Hepatocyte (in vitro differentiated cells): ENCODE measurements at regions not wholly inside any gene's neighbourhood (a gene's known extent, or its start where the extent isn't known, plus 50 kb on each side); places are given as distances from the start of the nearest gene placed in this dataset.

ENCODE experiments used
- EZH2 ChIP-seq: fragments of 200-600 bp; sonication (generic); IDR thresholded peaks from 2 replicates; pipeline ENCODE4 v1.6.1; 2016; ENCODE audit warnings: antibody characterized with exemption, mild to moderate bottlenecking, borderline replicate concordance
- EZH2phosphoT487 ChIP-seq: fragments of 200-600 bp; sonication (generic); IDR thresholded peaks from one replicate; pipeline ENCODE4 v1.6.1; 2018; ENCODE audit warnings: antibody characterized with exemption, mild to moderate bottlenecking, low read depth, moderate library complexity; ENCODE audit not compliant: unreplicated experiment, severe bottlenecking
- TF ChIP-seq, protein P1 (sequence below): fragments of 200-600 bp; sonication (generic); IDR thresholded peaks from 2 replicates; pipeline ENCODE4 v1.5.1; 2016; ENCODE audit warnings: antibody characterized with exemption, mild to moderate bottlenecking; ENCODE audit not compliant: poor library complexity

DNA sequence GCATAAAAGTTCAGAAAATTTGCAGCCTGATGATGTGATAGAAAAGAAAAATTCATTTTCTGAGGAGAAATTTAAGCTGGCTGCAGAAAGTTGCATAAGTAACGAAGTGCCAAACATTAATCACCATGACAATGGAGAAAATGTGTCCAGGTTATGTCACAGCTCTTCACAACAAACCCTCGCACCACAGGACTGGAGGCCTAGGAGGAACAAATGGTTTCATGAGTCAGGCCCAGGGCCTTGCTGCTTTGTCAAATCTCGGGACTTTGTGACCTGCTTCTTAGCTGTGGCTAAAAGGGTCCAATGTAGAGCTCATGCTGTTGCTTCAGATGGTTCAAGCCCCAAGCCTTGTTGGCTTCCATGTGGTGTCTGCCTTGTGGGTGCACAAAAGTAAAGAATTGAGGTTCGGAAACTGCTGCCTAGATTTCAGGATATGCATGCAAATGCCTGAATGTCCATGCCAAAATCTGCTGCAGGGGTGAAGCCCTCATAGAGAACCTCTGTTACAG, 527.4 kb downstream of the SH3BGRL start:
- TF ChIP-seq EZH2phosphoT487 (no peak), EZH2 (no peak)
- TF ChIP-seq, protein P1, sequence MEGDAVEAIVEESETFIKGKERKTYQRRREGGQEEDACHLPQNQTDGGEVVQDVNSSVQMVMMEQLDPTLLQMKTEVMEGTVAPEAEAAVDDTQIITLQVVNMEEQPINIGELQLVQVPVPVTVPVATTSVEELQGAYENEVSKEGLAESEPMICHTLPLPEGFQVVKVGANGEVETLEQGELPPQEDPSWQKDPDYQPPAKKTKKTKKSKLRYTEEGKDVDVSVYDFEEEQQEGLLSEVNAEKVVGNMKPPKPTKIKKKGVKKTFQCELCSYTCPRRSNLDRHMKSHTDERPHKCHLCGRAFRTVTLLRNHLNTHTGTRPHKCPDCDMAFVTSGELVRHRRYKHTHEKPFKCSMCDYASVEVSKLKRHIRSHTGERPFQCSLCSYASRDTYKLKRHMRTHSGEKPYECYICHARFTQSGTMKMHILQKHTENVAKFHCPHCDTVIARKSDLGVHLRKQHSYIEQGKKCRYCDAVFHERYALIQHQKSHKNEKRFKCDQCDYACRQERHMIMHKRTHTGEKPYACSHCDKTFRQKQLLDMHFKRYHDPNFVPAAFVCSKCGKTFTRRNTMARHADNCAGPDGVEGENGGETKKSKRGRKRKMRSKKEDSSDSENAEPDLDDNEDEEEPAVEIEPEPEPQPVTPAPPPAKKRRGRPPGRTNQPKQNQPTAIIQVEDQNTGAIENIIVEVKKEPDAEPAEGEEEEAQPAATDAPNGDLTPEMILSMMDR, result no peak
